ENCODE measurements at regions not wholly inside any gene's neighbourhood (a gene's known extent, or its start where the extent isn't known, plus 50 kb on each side); places are given as distances from the start of the nearest gene placed in this dataset.

DNA sequence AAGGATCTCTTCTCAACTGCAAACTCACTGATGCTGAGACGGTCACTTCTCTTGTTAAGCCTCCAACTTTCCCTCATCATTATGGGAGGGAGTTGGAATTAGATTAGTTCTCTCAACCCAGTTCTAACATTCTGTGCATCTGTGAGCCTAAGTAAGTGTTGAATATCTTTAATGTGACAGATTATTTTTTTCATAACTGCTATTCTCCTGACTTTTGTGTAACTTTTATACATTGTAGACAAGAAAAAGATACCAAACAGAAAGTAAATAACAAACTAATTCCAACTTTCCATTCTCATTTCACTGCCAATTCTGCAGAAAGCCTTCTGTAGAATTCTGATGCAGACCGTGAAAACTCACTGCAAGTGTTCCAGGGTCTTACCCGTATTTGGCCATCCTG, 813.5 kb downstream of the TLE4 start:
- Histone ChIP-seq H3K4me1 (ENCODE audit: low read length) (no peaks in the 10 kb centered on the region), H3K9ac (ENCODE audit: low read length) (no peak overlapping the region)

DNA sequence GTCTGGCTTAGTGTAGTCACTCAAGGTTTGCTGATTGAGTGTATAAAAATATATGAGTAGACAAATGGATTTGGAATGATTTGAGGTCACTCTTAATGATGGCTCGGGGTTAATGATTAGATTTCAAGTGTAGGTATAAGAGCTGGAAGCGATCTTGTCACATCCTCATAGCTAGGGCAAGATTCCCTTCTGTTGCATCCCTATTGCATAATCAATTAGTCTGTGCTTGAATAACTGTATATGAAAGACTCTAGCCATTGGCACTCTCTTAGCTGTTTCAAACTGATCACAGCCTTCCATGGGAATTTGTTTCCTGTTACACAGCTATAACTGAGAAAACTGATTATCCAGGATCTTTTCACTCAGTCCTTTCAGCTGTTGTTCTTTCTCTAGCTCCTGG, 811.6 kb downstream of the TLE4 start:
- Histone ChIP-seq H3K9me2 (replicated peaks; ENCODE audit: insufficient read depth, low read length) (no peaks in the 10 kb centered on the region), H4K20me1 (ENCODE audit: insufficient read depth, low read length) (no peaks in the 10 kb centered on the region), H3K27me3 (replicated peaks; ENCODE audit: insufficient read depth, low read length) (no peaks in the 10 kb centered on the region), H3K4me3 (ENCODE audit: low read length) (no peak overlapping the region), H3K9me3 (replicated peaks; ENCODE audit: insufficient read depth, low read length) (no peaks in the 10 kb centered on the region), H3K4me1 (ENCODE audit: low read length) (no peaks in the 10 kb centered on the region), H3K36me3 (replicated peaks; ENCODE audit: insufficient read depth, low read length) (no peaks in the 10 kb centered on the region), H3K27ac (ENCODE audit: low read length) (no peak overlapping the region), H3K4me2 (ENCODE audit: low read depth, low read length) (no peak overlapping the region), H2AFZ (ENCODE audit: low read length) (no peak overlapping the region), H3K79me2 (ENCODE audit: low read length) (no peaks in the 10 kb centered on the region), H3K9ac (ENCODE audit: low read length) (no peak overlapping the region), H3F3A (ENCODE audit: insufficient read depth, low read length) (no peaks in the 10 kb centered on the region)
- TF ChIP-seq EZH2 (optimal IDR thresholded peaks at IDR 0.05; ENCODE audit: low read depth, low read length) (no peak), EZH2phosphoT487 (IDR thresholded peaks at IDR 0.05; ENCODE audit: low read length) (no peak)
- TF ChIP-seq, protein P1, sequence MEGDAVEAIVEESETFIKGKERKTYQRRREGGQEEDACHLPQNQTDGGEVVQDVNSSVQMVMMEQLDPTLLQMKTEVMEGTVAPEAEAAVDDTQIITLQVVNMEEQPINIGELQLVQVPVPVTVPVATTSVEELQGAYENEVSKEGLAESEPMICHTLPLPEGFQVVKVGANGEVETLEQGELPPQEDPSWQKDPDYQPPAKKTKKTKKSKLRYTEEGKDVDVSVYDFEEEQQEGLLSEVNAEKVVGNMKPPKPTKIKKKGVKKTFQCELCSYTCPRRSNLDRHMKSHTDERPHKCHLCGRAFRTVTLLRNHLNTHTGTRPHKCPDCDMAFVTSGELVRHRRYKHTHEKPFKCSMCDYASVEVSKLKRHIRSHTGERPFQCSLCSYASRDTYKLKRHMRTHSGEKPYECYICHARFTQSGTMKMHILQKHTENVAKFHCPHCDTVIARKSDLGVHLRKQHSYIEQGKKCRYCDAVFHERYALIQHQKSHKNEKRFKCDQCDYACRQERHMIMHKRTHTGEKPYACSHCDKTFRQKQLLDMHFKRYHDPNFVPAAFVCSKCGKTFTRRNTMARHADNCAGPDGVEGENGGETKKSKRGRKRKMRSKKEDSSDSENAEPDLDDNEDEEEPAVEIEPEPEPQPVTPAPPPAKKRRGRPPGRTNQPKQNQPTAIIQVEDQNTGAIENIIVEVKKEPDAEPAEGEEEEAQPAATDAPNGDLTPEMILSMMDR (IDR thresholded peaks at IDR 0.05; ENCODE audit: low read length), result no peak
- DNase-seq, result no peak

More for the DNA sequence above, 813.5 kb downstream of the TLE4 start:
- Histone ChIP-seq H3K79me2 (ENCODE audit: low read length) (no peaks in the 10 kb centered on the region), H3K27ac (ENCODE audit: low read length) (no peak overlapping the region), H3K36me3 (replicated peaks; ENCODE audit: insufficient read depth, low read length) (no peaks in the 10 kb centered on the region), H4K20me1 (ENCODE audit: insufficient read depth, low read length) (no peaks in the 10 kb centered on the region), H3F3A (ENCODE audit: insufficient read depth, low read length) (no peaks in the 10 kb centered on the region), H2AFZ (ENCODE audit: low read length) (no peak overlapping the region), H3K4me2 (ENCODE audit: low read depth, low read length) (no peak overlapping the region), H3K9me3 (replicated peaks; ENCODE audit: insufficient read depth, low read length) (no peaks in the 10 kb centered on the region), H3K4me3 (ENCODE audit: low read length) (no peak overlapping the region), H3K9me2 (replicated peaks; ENCODE audit: insufficient read depth, low read length) (no peaks in the 10 kb centered on the region), H3K27me3 (replicated peaks; ENCODE audit: insufficient read depth, low read length) (no peaks in the 10 kb centered on the region)
- DNase-seq, result no peak
- TF ChIP-seq, protein P1 (IDR thresholded peaks at IDR 0.05; ENCODE audit: low read length), result no peak
- no peak for TF ChIP-seq EZH2 (optimal IDR thresholded peaks at IDR 0.05; ENCODE audit: low read depth, low read length)
- no peak for TF ChIP-seq EZH2phosphoT487 (IDR thresholded peaks at IDR 0.05; ENCODE audit: low read length)

DNA sequence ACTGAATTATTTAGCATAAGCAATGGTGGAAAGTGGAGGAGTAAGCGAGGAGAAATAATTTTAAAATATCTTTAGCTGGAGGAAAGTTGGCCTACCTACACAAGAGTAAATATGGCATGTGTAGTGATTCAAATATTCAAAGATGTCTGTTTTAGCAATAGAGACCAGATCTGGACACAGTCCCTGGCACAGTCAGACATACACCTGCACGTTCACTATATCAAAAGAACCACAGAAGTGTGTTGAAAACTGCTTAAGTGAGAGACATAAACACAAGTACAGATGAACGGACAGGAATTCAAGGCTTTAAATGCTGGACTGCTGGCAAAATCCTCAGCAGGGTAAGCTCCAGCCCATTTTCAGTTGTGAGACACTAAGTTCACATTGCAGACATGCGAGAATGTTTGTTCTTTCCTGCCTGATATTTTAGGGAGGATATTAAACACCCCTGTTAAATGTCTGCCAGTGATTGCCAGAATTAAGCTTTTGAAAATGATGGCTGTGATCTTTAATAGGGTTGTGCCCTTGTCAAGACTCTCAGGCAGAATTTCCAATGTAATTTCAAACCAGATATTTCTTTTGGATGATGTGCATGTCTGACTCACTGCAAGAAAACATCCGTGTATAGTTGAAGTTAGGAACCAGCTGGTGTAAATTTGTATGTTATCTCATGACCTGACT, 810.6 kb downstream of the TLE4 start:
- Histone ChIP-seq H4K20me1 (ENCODE audit: insufficient read depth, low read length) (no peaks in the 10 kb centered on the region), H3K9ac (ENCODE audit: low read length) (no peak overlapping the region), H3F3A (ENCODE audit: insufficient read depth, low read length) (no peaks in the 10 kb centered on the region), H3K4me3 (ENCODE audit: low read length) (no peak overlapping the region), H3K9me2 (replicated peaks; ENCODE audit: insufficient read depth, low read length) (no peaks in the 10 kb centered on the region), H3K4me1 (ENCODE audit: low read length) (no peaks in the 10 kb centered on the region), H3K79me2 (ENCODE audit: low read length) (no peaks in the 10 kb centered on the region), H2AFZ (ENCODE audit: low read length) (no peak overlapping the region), H3K9me3 (replicated peaks; ENCODE audit: insufficient read depth, low read length) (no peaks in the 10 kb centered on the region), H3K4me2 (ENCODE audit: low read depth, low read length) (no peak overlapping the region), H3K27ac (ENCODE audit: low read length) (no peak overlapping the region), H3K36me3 (replicated peaks; ENCODE audit: insufficient read depth, low read length) (no peaks in the 10 kb centered on the region), H3K27me3 (replicated peaks; ENCODE audit: insufficient read depth, low read length) (no peaks in the 10 kb centered on the region)
- no peak for TF ChIP-seq EZH2 (optimal IDR thresholded peaks at IDR 0.05; ENCODE audit: low read depth, low read length)
- TF ChIP-seq EZH2phosphoT487 (IDR thresholded peaks at IDR 0.05; ENCODE audit: low read length), result no peak
- TF ChIP-seq, protein P1 (IDR thresholded peaks at IDR 0.05; ENCODE audit: low read length), result no peak
- no peak for DNase-seq
